HG03571 (cell line): ENCODE measurements at regions not wholly inside any gene's neighbourhood (a gene's known extent, or its start where the extent isn't known, plus 50 kb on each side); places are given as distances from the start of the nearest gene placed in this dataset.
"Not testable (repeated sequence)": the region's sequence is repeated elsewhere in the genome, so short reads cannot be mapped to it uniquely, and the experiment has no call there.

Source experiments
- ATAC-seq: cut with Tn5 transposase; IDR thresholded peaks from one replicate; pipeline ENCODE4 v1.9.1; 2021; ENCODE audit not compliant: unreplicated experiment

DNA sequence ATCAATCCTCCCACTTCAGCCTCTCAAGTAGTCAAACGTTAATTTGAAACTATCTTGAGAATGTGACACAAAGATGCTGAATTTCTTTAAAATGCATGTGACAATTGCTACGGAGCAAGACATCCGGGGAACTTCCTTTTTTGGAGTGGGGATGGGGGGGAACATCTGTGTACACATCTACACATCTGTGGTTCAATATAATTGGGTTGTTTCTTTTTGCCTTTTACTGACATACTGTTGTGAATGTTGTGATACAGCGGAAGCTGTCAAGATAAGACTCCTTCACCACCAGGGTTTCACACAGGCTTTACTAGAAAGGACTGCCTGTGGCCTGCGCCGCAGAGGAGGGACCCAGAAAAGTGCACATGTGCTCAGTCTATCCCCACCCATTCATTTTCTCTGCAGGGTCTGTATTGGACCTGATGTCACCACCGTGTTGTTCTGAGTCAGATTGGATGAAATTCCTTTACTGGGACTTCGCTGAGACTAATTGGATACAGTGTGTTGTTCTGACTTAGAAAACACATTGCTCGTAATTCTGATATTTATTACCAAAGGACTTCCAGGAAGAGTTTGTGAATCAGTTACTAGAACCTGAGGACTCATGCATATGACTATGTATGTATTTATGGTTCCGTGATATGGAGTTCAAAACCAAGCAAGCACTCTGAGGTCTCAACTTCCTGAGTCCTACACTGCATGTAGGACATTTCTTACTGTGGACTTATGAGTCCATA is 98.7 kb upstream of the SGK1 start:
- no peak for ATAC-seq

DNA sequence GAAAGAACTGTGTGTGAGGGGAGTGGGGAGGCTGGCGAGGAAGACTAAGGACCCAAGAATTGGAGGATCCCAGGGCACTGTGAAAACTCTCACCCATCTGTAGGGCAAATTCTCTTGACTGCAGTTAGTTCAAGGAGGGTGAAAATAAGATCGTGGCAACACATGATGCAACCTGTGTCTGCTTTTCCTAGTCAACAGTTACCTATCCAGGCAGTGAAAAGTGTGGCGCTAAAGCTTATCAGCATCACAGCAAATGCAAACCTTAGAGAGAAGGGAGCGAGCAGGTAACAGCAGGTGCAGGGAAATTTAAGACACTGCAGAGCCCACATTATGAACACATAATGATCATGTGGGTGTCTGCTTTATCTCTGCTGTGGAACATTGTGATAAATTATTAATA is 97.7 kb upstream of the SGK1 start:
- no peak for ATAC-seq

DNA sequence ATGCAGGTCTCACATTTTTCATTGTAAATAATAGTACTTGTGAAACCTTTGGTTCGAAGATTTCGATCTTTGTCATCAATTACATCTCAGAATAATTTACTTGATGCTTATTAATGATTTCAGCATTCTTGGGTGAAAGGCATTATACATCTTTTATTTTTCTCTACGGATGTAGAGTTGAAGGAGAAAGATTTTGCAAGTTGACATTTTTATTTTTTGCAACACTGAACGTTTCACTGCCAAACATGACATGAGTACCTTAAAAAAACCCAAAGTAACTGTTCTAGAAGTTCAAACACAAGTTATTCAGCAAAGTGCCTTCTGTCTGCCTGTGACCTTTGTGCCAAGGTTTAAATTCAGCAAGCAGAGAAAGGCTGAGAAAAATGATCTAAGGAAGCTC is 97.3 kb upstream of the SGK1 start:
- no peak for ATAC-seq

DNA sequence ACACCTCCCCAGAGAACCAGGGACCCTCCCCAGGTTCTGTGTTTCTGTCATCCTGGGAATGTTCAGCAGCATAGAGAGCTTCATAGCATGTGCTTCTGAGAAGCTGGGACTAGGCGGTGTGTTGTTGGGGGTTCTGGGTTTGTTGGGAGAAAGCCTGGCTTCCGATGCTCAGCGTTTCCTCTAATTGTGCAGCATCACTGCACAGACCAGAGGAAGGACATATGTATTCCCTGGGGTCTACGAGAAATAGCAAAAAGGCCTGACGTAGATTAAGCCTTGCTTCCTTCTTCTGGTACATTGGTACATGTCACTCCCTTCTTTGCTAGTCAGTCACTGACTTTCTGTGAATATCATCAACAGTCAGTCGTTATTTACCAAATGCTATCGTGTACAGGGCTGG is 96.9 kb upstream of the SGK1 start:
- no peak for ATAC-seq

DNA sequence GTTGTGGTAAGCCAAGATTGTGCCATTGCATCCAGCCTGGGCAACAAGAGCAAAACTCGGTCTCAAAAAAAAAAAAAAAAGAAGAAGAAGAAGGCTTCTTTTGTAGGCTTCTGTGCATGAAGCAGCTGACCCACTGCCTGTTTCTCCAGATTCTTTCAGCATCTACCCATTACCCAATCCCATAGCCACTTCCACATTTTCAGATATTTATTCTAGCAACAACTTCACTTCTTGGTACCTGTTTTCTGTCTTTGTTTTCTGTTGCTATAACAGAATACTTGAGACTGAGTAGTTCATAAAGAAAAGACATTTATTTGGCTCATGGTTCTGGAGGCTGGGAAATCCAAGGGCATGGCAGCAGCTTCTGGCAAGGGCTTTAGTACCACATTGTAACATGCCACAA is 95.3 kb upstream of the SGK1 start:
- ATAC-seq = no peak

DNA sequence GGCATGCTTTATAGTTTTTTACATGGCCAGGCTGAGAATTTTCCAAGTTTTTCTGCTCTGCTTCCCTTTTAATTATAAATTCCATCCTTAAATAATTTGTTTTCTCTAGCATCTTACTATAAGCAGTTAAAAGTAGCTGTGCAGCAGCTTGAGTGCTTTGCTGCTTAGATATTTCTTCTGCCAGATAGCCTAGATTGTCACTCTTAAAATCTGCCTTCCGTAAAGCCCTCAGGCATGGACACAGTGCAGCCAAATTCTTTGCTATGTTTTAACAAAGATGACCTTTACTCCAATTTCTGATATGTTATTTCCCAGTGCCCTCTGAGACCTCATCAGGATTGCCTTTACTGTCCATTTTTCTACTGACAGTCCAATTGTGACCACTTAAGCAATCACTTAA is 92.6 kb upstream of the SGK1 start:
- ATAC-seq = no peak

DNA sequence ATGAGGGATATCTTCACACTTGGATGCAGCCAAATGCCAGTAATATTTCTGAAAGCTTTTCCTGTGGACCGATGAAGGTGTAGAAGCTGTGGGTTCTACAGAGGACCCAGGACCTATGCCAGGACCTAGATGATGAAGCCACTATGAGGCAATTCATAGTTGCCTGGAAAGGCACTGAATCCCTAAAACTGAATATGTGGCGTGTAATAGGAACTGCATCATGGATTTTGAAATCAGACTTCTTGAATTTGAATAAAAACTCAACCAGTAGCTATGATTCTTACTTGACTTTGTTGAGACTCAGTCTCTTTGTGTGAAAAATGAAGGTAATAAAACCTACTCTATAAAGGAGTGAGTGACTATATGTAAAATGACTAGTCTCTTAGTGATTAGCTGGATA is 89.9 kb upstream of the SGK1 start:
- no peak for ATAC-seq

DNA sequence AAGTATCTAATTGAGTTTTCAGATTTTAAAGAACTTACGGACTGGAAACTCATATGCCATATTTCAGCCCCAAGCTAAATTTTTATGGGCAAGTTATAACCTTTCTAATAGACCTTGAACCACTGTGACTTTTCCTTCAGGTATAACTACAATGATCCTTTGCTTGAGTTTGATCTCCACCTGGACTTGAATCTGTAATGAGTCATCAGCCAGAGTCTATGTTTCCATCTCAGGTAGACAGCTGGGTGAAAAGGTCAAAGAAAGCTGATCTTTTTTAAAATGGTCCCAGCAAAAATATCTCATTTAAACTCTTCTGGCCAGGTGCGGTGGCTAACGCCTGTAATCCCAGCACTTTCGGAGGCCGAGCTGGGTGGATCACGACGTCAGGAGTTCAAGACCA is 88.4 kb upstream of the SGK1 start:
- no peak for ATAC-seq

DNA sequence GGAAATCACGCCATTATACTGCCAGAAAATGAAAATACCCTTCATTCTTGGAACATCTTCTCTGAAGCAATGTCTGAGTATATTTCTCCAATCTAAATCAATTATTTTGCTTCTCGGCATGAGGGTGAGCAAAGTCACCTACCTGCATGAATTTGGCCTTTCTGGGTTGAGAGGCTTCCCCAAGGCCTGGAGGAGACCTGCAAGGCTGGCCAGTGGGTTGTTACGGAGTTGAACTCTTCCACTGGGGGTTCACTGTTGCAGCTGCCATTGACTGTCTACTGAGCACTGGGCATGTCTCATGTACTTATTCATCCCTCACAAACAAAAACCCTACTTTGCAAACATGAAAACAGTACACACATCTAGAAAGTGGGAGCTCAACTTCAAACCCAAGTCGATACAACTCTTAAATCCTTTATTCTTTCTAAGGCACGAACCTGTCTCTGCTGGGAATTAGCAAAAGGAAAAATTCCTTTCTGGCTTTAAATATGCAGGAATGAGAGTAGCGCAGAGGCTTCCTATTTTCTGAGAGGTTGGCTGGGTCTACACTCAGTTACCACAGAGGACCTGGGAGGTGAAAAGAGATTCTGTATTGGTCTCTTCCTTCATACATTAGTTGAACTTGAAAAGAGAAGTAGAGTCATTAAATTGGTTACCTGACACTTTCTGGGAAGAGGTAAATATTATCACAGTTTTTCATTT is 87.6 kb upstream of the SGK1 start:
- no peak for ATAC-seq

DNA sequence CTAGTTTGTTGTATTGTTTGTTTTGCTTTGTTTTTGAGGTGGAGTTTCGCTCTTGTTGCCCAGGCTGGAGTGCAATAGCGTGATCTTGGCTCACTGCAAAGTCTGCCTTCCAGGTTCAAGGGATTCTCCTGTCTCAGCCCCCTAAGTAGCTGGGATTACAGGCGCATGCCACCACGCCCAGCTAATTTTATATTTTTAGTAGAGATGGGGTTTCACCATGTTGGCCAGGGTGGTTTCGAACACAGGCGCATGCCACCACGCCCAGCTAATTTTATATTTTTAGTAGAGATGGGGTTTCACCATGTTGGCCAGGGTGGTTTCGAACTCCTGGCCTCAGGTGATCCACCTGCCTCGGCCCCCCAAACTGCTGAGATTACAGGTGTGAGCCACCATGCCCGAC is 85.4 kb upstream of the SGK1 start:
- not testable (repeated sequence) for ATAC-seq

DNA sequence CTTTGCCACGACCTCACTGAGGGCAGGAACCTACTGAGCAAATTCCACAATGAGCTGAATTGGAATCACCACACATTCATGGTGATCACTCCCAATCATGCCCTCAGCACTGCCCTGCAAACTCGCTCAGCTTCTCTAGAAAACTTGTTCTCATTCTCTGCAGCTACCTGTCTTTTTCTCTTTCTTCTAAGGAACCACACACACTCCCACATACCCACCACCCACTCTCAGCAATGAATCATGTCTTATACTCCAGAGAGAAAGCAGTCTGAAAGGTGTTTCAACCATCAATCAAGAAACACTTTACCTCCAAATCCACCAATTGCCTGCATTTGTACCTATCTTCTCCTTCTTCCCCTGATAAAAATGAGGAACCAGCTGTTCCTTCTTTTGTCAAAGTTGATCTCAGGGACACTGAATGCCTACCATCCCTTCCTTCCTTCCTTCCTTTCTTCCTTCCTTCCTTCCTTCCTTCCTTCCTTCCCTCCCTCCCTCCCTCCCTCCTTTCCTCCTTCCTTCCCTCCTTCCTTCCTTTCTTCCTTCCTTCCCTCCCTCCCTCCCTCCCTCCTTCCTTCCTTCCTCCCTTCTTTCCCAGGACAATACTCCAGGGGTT is 84.6 kb upstream of the SGK1 start:
- no peak for ATAC-seq

DNA sequence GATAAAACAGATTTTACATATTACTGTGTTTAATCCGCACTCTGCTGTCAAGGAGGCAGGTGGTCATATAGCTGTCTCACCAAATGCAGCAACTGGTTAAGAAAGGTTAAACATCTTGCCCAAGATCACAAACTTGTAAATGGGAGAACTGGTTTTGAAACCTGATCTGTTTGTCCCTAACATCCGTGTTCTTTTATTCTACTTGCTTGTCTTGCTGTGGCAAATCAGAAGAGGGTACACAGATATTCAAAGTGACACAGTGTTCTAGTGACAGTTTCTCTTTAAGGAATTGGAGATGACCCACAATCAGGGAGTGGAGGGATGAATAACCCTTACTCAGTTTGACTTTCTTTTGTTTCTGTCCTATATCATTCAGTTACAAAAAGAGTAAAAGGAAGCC is 83.0 kb upstream of the SGK1 start:
- no peak for ATAC-seq

DNA sequence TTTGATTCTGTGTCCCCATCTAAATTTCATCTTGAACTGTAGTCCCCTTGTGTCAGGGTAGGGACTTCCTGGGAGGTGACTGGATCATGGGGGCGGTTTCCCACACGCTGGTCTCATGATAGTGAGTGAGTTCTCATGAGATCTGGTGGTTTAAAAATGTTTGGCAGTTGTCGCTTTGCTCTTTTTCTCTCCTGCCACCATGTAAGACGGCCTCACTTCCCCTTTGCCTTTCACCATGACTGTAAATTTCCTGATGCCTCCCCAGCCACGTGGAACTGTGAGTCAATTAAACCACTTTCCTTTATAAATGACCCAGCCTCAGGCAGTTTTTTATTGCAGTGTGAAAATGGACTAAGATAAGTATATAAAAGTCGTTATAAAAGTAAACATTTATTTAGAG is 80.5 kb upstream of the SGK1 start:
- ATAC-seq = peak; percentile 53

DNA sequence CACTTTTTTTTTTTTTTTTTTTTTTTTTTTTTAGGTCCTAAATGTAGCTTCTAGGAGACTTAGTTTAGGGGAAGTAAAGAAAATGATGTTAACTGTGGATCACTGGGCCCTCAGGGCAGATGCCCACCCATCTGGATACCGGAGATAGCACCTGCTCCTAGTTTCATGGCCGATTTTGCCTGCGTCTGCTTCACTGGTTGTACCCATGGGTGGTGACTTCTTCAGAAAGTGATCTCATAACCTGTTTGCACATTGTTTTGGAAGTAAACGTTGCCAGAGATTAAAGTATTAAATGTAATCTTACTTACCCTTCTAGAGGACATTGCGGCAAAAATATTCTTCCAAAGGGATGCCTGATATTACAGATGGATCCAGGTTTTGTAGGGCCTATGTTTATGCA is 79.8 kb upstream of the SGK1 start:
- ATAC-seq = no peak

DNA sequence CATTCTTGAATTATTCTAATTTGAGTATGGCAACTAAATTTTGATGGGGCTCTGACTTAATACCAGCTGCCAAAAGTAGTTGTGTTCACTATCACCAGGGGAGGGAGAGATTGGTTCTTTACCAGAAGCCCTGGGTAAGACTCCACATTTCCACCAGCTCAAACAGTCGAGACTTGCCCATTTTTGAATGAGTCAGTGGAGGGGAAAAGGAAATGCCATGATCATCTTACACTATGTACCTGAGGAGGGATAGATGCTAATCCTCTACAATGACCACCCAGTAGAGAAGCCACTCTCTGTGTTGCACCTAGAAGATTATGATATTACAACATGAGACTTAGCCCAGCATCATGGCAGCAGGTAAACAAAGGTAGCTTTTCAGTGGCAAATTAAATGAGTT is 77.0 kb upstream of the SGK1 start:
- no peak for ATAC-seq

DNA sequence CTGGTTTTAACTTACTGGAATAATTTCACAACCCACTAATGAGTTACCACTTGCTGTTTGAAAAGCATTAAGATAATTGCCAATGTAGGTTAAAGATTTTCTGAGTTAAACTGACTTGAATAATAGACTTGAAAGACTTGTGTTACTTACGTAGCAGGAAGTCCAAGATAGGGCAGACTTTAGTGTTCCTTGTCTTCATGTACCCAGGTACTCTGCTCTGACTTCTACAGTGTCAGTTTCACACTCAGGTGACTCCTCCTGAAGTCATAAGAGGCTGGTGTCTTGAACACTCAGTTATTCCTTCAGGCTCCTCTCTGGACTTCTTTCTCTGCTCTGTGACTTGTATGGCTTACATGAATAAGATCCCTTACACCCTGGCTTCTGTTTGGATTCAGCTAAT is 76.3 kb upstream of the SGK1 start:
- no peak for ATAC-seq

DNA sequence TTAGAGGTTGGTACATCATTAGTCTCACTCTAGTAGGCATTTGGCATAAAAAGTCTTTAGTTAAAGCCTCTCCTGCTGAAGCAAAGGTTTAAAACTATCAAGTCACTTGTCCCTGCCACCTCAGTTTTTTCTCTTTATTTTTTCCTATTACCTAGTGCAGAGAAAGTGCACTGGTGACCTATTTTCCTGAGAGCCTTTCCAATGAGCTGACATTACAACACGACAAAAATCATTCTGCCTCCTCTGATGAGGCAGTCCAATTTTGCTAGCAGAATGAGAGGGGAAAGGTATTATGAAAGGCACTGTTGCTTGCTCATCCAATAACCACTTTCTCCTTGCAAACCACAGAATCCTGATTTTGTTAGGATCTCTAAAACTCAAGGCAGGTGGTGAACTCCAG is 73.3 kb upstream of the SGK1 start:
- no peak for ATAC-seq

DNA sequence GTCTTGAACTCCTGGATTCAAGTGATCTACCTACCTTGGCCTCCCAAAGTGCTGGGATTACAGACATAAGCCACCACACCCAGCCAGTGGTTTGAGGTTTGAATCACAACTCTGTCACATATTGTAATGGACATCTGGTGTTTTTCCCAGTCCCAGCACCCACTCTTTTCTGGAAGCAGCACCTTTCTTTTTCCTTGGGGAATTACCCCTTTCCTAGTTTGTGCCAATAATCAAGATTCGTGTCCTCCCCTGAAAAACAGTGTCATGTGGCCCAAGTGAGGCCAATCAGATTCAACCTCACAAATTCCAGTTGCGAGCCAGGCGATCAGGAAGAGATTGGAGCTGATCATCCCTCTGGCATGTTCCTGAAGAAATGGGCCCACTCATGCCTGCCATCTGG is 71.7 kb upstream of the SGK1 start:
- no peak for ATAC-seq

DNA sequence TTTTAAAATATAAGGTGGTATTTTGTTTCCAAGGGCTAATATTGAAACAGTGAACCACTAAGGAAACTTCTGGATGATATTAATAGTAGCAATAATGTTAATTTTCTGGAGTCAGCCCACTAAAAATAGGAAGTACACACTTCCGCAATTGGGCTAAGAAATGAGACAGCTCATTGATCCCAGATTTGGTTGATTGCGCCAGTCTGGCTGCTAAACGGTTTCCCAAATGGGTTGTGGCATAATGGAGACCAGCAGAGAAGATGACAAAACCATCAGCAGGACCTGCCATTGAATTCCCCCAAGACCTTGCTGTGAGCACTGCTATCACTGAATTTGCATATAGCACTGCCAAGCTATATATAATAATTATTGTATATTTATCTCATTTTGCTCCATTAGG is 71.2 kb upstream of the SGK1 start:
- ATAC-seq = no peak

DNA sequence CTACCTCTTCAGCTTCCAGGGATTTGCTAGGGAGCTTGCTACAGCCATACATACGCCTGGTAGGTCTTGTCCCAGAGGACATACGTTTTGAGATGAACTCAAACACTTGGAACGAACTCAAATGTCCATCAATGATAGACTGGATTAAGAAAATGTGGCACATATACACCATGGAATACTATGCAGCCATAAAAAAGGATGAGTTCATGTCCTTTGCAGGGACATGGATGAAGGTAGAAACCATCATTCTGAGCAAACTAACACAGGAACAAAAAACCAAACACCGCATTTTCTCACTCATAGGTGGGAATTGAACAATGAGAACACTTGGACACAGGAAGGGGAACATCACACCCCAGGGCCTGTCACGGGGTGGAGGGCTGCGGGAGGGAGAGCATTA is 68.6 kb upstream of the SGK1 start:
- ATAC-seq = not testable (repeated sequence)

DNA sequence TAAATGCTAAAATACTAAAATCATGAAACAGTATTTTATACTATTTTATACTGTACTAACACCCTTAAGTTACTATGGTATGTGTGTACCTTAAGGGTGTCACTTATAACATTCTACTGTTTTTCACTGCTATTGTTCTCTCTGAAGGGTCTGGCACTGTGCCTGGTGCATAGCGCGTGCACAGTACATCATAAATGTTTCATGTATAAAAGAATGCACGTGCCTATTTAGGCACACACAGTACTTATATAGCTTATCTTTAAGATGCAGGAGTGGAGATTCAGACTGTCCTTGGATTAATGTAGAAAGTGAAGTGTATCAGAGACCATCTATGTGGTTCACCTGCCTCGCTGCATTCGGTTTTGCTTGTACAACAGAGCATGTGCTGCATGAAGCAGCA is 64.0 kb upstream of the SGK1 start:
- no peak for ATAC-seq

DNA sequence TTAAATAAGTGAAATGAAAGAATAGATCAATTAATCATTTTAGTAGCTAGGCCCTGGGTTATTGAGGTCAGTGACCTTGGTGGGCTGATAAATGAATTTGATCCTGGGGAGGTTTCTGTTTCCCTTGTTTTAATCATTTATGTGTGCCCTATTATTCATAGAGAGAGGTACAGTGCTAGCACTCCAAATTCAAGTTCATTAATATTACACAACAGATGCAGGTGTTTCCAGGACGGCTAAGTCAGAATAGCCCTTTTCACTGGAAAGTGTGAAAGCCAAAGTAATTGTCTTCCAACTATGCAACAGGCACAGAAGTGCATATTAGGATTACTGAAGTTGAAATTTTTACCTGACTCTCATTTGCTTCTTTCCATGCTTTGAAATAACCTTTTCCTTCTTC is 61.7 kb upstream of the SGK1 start:
- no peak for ATAC-seq

DNA sequence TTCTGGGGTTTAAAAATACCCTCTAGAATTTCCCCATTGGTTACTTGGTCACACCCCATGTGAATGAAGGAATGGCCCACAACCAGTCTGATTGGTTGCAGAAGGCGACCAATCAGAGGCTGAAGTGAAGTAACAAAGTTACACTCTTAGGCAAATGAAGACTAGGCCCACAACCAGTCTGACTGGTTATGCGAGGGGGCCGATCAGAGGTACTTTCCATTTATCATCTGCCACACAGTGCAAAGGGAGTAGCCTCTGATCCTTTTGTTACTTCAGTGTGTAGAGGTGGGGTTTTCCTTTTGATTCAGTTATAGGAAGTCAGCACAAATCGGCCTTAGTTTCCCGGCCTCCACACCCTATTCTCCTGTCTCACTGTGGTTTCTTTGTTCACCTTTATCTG is 61.2 kb upstream of the SGK1 start:
- ATAC-seq = peak; percentile 88
